ENCODE measurements at regions not wholly inside any gene's neighbourhood (a gene's known extent, or its start where the extent isn't known, plus 50 kb on each side); places are given as distances from the start of the nearest gene placed in this dataset.

DNA sequence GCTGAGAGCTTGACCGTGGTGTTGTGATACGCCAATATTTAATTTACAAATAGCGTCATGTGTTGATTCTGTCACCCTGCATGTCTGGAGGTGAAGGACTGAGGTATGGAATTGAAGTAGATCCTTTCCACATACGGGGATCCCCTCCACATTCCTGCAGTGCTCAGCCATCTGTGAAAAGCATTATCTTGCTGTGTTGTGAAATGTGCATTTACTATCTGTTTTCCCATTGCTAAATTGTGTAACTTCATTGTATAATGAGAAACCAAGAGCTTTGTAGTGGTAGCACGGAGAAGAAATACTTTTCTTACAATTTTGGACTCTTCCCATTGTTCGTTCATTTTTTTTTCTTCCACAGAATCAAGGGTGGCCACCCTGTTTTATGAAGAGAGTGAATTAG, 577.3 kb upstream of the ZP4 start:
- H3K4me3 ChIP-seq (ENCODE audit: low read length, poor library complexity, severe bottlenecking), result no peak overlapping the region
- no peaks in the 10 kb centered on the region for H3K9me3 ChIP-seq (ENCODE audit: insufficient read depth, low read depth, low read length)
- no peak overlapping the region for H3K4me2 ChIP-seq (ENCODE audit: low read depth, low read length, poor library complexity, severe bottlenecking)
- H3K36me3 ChIP-seq (ENCODE audit: insufficient read depth, low read length), result no peaks in the 10 kb centered on the region
- H3K79me2 ChIP-seq (ENCODE audit: insufficient read depth, low read length), result no peaks in the 10 kb centered on the region
- no peak for TF ChIP-seq EZH2phosphoT487 (IDR thresholded peaks at IDR 0.05; ENCODE audit: borderline replicate concordance)
- TF ChIP-seq, protein P1, sequence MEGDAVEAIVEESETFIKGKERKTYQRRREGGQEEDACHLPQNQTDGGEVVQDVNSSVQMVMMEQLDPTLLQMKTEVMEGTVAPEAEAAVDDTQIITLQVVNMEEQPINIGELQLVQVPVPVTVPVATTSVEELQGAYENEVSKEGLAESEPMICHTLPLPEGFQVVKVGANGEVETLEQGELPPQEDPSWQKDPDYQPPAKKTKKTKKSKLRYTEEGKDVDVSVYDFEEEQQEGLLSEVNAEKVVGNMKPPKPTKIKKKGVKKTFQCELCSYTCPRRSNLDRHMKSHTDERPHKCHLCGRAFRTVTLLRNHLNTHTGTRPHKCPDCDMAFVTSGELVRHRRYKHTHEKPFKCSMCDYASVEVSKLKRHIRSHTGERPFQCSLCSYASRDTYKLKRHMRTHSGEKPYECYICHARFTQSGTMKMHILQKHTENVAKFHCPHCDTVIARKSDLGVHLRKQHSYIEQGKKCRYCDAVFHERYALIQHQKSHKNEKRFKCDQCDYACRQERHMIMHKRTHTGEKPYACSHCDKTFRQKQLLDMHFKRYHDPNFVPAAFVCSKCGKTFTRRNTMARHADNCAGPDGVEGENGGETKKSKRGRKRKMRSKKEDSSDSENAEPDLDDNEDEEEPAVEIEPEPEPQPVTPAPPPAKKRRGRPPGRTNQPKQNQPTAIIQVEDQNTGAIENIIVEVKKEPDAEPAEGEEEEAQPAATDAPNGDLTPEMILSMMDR (conservative IDR thresholded peaks at IDR 0.05; ENCODE audit: low read length), result no peak
- no peak overlapping the region for H3K9ac ChIP-seq (ENCODE audit: low read depth, low read length, poor library complexity, severe bottlenecking)
- H3K4me1 ChIP-seq (ENCODE audit: insufficient read depth, low read length, poor library complexity, severe bottlenecking), result no peaks in the 10 kb centered on the region
- H2AFZ ChIP-seq (ENCODE audit: low read length), result no peak overlapping the region
- H4K20me1 ChIP-seq (ENCODE audit: insufficient read depth, low read length, poor library complexity, severe bottlenecking), result no peaks in the 10 kb centered on the region
- H3F3A ChIP-seq (ENCODE audit: low read depth), result no peaks in the 10 kb centered on the region
- H3K9me2 ChIP-seq (replicated peaks; ENCODE audit: low read depth, low read length), result no peaks in the 10 kb centered on the region
- H3K27me3 ChIP-seq (ENCODE audit: insufficient read depth, low read length, poor library complexity, severe bottlenecking), result no peaks in the 10 kb centered on the region

DNA sequence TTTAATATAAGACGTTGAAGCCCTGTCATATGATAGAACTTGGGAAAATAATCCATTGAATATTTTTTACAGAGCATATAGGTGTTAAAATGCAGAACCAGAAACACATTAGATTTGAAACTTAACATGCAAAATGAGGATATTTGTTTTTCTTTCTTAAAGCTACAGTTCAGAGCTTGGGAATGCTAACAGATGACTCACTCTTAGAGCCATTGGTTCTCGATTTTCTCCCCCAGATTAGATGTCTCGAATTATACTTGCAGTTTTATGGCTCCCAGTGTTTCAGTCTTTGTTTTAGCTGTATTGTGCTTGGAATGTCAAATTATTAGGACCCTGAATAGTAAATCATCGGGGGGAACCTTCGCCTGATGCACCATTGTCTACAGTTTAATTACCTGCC, 575.7 kb upstream of the ZP4 start:
- no peaks in the 10 kb centered on the region for H3K4me1 ChIP-seq (ENCODE audit: insufficient read depth, low read length, poor library complexity, severe bottlenecking)
- H3K9ac ChIP-seq (ENCODE audit: low read depth, low read length, poor library complexity, severe bottlenecking), result no peak overlapping the region
- no peaks in the 10 kb centered on the region for H3K9me2 ChIP-seq (replicated peaks; ENCODE audit: low read depth, low read length)
- no peaks in the 10 kb centered on the region for H3F3A ChIP-seq (ENCODE audit: low read depth)
- no peak overlapping the region for H2AFZ ChIP-seq (ENCODE audit: low read length)
- TF ChIP-seq, protein P1 (conservative IDR thresholded peaks at IDR 0.05; ENCODE audit: low read length), result no peak
- no peak for TF ChIP-seq EZH2phosphoT487 (IDR thresholded peaks at IDR 0.05; ENCODE audit: borderline replicate concordance)
- H3K4me2 ChIP-seq (ENCODE audit: low read depth, low read length, poor library complexity, severe bottlenecking), result no peak overlapping the region
- H3K27me3 ChIP-seq (ENCODE audit: insufficient read depth, low read length, poor library complexity, severe bottlenecking), result no peaks in the 10 kb centered on the region
- H3K4me3 ChIP-seq (ENCODE audit: low read length, poor library complexity, severe bottlenecking), result no peak overlapping the region
- no peaks in the 10 kb centered on the region for H3K36me3 ChIP-seq (ENCODE audit: insufficient read depth, low read length)
- no peaks in the 10 kb centered on the region for H3K9me3 ChIP-seq (ENCODE audit: insufficient read depth, low read depth, low read length)
- H3K79me2 ChIP-seq (ENCODE audit: insufficient read depth, low read length), result no peaks in the 10 kb centered on the region
- no peaks in the 10 kb centered on the region for H4K20me1 ChIP-seq (ENCODE audit: insufficient read depth, low read length, poor library complexity, severe bottlenecking)

DNA sequence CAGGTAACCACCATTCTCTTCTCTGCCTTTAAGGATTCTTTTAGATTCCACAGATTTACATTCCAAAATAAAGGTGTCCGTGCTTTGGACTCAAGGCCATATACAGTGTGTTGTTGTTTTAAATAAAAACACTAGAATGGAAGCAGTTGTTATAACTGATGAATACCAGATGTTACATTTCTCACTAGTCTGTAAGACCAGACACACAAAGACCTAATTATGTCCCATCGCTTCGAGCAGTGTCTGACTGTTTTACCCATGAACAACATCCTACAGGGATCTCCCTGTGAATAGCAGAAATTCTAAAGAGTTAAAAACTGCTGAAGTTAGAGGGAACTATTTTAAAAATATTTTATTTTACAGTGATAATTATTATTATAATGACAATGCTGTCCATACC, 574.7 kb upstream of the ZP4 start:
- TF ChIP-seq EZH2phosphoT487 (IDR thresholded peaks at IDR 0.05; ENCODE audit: borderline replicate concordance), result no peak
- TF ChIP-seq, protein P1 (conservative IDR thresholded peaks at IDR 0.05; ENCODE audit: low read length), result no peak
- no peak overlapping the region for H3K9ac ChIP-seq (ENCODE audit: low read depth, low read length, poor library complexity, severe bottlenecking)
- no peak overlapping the region for H3K4me3 ChIP-seq (ENCODE audit: low read length, poor library complexity, severe bottlenecking)
- H3K27me3 ChIP-seq (ENCODE audit: insufficient read depth, low read length, poor library complexity, severe bottlenecking), result no peaks in the 10 kb centered on the region
- H3K79me2 ChIP-seq (ENCODE audit: insufficient read depth, low read length), result no peaks in the 10 kb centered on the region
- H3K9me3 ChIP-seq (ENCODE audit: insufficient read depth, low read depth, low read length), result no peaks in the 10 kb centered on the region
- no peak overlapping the region for H3K4me2 ChIP-seq (ENCODE audit: low read depth, low read length, poor library complexity, severe bottlenecking)
- H3K36me3 ChIP-seq (ENCODE audit: insufficient read depth, low read length), result no peaks in the 10 kb centered on the region
- H3K4me1 ChIP-seq (ENCODE audit: insufficient read depth, low read length, poor library complexity, severe bottlenecking), result no peaks in the 10 kb centered on the region
- no peak overlapping the region for H2AFZ ChIP-seq (ENCODE audit: low read length)
- H4K20me1 ChIP-seq (ENCODE audit: insufficient read depth, low read length, poor library complexity, severe bottlenecking), result no peaks in the 10 kb centered on the region
- no peaks in the 10 kb centered on the region for H3K9me2 ChIP-seq (replicated peaks; ENCODE audit: low read depth, low read length)
- no peaks in the 10 kb centered on the region for H3F3A ChIP-seq (ENCODE audit: low read depth)
